LNCAP (cell line): ENCODE measurements at regions not wholly inside any gene's neighbourhood (a gene's known extent, or its start where the extent isn't known, plus 50 kb on each side); places are given as distances from the start of the nearest gene placed in this dataset.

Experiments used
- CTCF ChIP-seq: fragments of 450-650 bp; IDR thresholded peaks from 2 replicates; pipeline ENCODE4 v1.5.1; 2017; ENCODE audit warnings: mild to moderate bottlenecking

DNA sequence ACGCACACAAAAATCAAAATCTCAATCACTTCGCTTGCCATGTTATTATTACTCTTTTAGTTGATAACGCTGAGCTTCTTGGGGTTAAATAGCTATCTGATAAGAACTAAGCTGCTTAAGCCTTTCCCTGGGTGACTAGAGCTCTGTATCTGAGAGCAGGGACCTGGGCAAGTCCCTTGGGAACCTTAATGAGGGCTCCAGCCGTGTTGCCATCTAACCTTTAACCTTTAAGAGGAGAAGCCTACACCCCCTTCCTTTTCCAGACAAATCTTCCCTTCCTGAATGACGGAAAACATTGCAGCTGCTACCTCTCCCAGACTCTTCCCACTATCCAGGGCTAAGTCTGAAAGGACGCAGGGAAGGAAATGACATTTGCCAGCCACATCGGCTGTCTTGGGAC, 216.5 kb upstream of the RAI14 start:
- TF ChIP-seq CTCF, result no peak

- no peak for TF ChIP-seq CTCF
Measured at GRCh38 chr5:34447424-34447823, 208.7 kb upstream of the RAI14 start.

GRCh38 chr5:34449639-34450038, 206.5 kb upstream of the RAI14 start:
- no peak for TF ChIP-seq CTCF

GRCh38 chr5:34450338-34450737, 205.8 kb upstream of the RAI14 start:
- no peak for TF ChIP-seq CTCF

DNA sequence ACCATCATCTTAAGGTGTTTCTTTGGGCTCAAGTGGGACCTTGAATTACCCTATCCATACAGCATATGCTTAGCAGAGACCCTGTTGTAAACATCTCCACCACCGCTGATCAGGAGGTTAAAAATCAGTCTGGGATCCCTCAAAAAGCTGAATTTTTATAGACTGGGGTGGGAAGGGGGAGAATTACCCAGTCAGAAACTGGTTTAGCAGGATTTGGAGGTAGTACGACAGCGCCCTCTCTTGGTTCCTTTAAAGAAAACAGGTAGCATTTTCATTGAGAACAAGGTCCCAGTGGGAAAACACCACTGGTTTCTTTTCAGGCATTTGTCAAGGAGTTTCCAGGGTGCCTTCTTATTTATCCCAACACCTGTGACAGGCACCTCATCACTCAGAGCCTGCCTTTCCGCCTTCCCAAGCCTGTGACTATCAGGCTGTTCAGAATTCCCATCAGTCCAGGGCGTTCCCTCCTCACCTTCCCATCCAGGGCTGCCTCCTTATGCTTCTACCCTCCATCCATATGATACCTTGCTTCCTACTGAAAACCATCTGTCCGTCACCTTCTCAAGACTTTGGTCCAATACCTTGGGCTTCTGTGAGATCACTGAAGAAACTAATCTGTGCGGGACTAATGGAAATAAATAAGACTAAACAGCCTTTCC, 203.8 kb upstream of the RAI14 start:
- TF ChIP-seq CTCF, result peak; percentile 81

DNA sequence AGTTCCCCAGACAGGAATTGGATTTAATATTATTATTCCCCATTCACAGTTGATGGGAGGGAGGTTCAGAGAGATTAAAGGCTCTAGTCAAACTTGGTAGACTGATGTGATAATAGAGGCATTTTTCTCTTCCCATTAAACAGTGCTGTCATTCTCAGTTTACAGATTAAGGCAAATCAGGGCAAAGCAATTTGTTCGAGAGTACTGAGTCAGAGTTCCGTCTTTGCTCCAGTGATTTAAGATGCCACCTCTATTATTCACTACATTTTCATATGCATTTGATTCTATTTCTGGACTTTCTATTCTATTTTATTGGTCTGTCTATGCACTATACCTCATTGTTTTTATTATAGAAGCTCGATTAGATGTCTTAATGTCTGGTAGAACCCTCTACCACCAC, 201.0 kb upstream of the RAI14 start:
- no peak for TF ChIP-seq CTCF

DNA sequence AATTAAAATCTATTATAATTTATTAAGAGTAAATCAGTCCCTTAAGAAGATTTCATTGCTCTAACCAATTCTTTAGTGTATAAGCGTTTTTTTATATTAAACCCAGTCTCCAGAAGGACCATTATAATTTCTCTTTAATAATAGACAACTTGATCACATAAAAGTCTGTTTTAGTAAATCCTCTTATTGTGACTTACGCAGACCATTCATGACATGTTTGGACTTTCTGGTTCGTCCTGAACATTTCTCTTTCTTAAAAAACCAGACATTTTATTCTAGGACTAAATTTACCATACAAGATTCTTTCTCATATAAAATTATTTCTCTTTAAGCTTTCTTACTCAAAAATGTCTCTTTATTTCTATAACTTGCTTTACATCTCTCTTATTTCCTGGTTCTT, 196.2 kb upstream of the RAI14 start:
- TF ChIP-seq CTCF, result no peak

GRCh38 chr5:34460496-34460895, 195.6 kb upstream of the RAI14 start:
- no peak for TF ChIP-seq CTCF
